IMR-90 (cell line): ENCODE measurements at regions not wholly inside any gene's neighbourhood (a gene's known extent, or its start where the extent isn't known, plus 50 kb on each side); places are given as distances from the start of the nearest gene placed in this dataset.

Experiments used
- ATAC-seq: fragments of 200-7000 bp; cut with Tn5 transposase; 2 replicates; pipeline ENCODE4 v1.9.1; 2020; ENCODE audit warnings: low read depth, mild to moderate bottlenecking, moderate library complexity
- BruUV-seq: library from RNA; stranded (reverse); fragments of 400-500 nt; replicated peaks from 2 replicates; lab custom pipeline; 2021; lab: Mats Ljungman, UMichigan
- CTCF ChIA-PET: fragments of 300-600 bp; formaldehyde crosslinking; extraction: SDS; loops from one replicate; lab custom pipeline; 2021; ENCODE audit warnings: antibody characterized with exemption; lab: Yijun Ruan, JAX
- POLR2A ChIA-PET: fragments of 300-600 bp; sonication (Branson Sonifier 250); formaldehyde crosslinking; loops from one replicate; lab custom pipeline; 2022; ENCODE audit warnings: antibody characterized with exemption; ENCODE audit not compliant: unreplicated experiment; lab: Charles Lee
- DNase-seq: peaks from one replicate; pipeline ENCODE4 v3.0.0; 2013
- H2AFZ ChIP-seq: replicated peaks from 2 replicates; pipeline ENCODE3; 2013; ENCODE audit warnings: low read length, mild to moderate bottlenecking; ENCODE audit not compliant: poor library complexity
- H2AK5ac ChIP-seq: 2 replicates; pipeline ENCODE4 v1.6.1; 2013; ENCODE audit warnings: low read depth, low read length, inconsistent platforms
- H2AK9ac ChIP-seq: replicated peaks from 2 replicates; pipeline ENCODE3; 2013; ENCODE audit warnings: mild to moderate bottlenecking, low read depth, low read length, moderate library complexity; ENCODE audit not compliant: poor library complexity
- H2BK120ac ChIP-seq: 2 replicates; pipeline ENCODE4 v1.6.1; 2013; ENCODE audit warnings: low read depth, low read length, inconsistent platforms
- H2BK15ac ChIP-seq: 3 replicates; pipeline ENCODE4 v1.6.1; 2013; ENCODE audit warnings: low read depth, low read length, inconsistent platforms
- H2BK20ac ChIP-seq: 2 replicates; pipeline ENCODE4 v1.6.1; 2013; ENCODE audit warnings: low read depth, mild to moderate bottlenecking, inconsistent platforms, low read length, moderate library complexity
- H2BK5ac ChIP-seq: 2 replicates; pipeline ENCODE4 v1.6.1; 2013; ENCODE audit warnings: mild to moderate bottlenecking, low read depth, low read length, inconsistent platforms; ENCODE audit not compliant: poor library complexity, severe bottlenecking
- H3K14ac ChIP-seq: replicated peaks from 2 replicates; pipeline ENCODE4 v1.6.1; 2013; ENCODE audit warnings: low read depth, low read length, inconsistent platforms
- H3K18ac ChIP-seq: 2 replicates; pipeline ENCODE4 v1.6.1; 2013; ENCODE audit warnings: low read depth, low read length, control low read depth
- H3K23ac ChIP-seq: 2 replicates; pipeline ENCODE4 v1.6.1; 2013; ENCODE audit warnings: low read depth, low read length, inconsistent platforms
- H3K27ac ChIP-seq: 2 replicates; pipeline ENCODE4 v1.5.1; 2013; ENCODE audit warnings: mild to moderate bottlenecking, control low read depth, low read length; ENCODE audit not compliant: insufficient read depth
- H3K27me3 ChIP-seq: 2 replicates; pipeline ENCODE4 v1.6.1; 2013; ENCODE audit warnings: low read length; ENCODE audit not compliant: control insufficient read depth, insufficient read depth
- H3K36me3 ChIP-seq: 2 replicates; pipeline ENCODE4 v1.6.1; 2013; ENCODE audit warnings: low read length, mixed read lengths; ENCODE audit not compliant: control insufficient read depth, insufficient read depth
- H3K4ac ChIP-seq: 2 replicates; pipeline ENCODE4 v1.6.1; 2013; ENCODE audit warnings: low read depth, low read length, inconsistent platforms
- H3K4me1 ChIP-seq: 2 replicates; pipeline ENCODE4 v1.6.1; 2013; ENCODE audit warnings: low read length, mixed read lengths; ENCODE audit not compliant: control insufficient read depth, insufficient read depth
- H3K4me2 ChIP-seq: 2 replicates; pipeline ENCODE4 v1.6.1; 2013; ENCODE audit warnings: low read depth, mild to moderate bottlenecking, control low read depth, low read length, moderate library complexity
- H3K4me3 ChIP-seq: 2 replicates; pipeline ENCODE4 v1.5.1; 2013; ENCODE audit warnings: low read depth, mild to moderate bottlenecking, control low read depth, low read length, moderate library complexity; ENCODE audit not compliant: insufficient read depth
- H3K56ac ChIP-seq: 2 replicates; pipeline ENCODE4 v1.6.1; 2013; ENCODE audit warnings: low read length, inconsistent platforms; ENCODE audit not compliant: insufficient read depth; ENCODE audit errors: extremely low read depth
- H3K79me1 ChIP-seq, 2 experiments: 2 replicates each; pipeline ENCODE4 v1.6.1; 2013; ENCODE audit warnings: low read length in 2 of 2, inconsistent platforms in 1 of 2, low read depth in 1 of 2
- H3K9ac ChIP-seq: 2 replicates; pipeline ENCODE4 v1.6.1; 2013; ENCODE audit warnings: low read depth, low read length, control low read depth
- H3K9me1 ChIP-seq: 2 replicates; pipeline ENCODE4 v1.6.1; 2013; ENCODE audit warnings: low read length, inconsistent platforms; ENCODE audit not compliant: insufficient read depth
- H3K9me3 ChIP-seq: 2 replicates; pipeline ENCODE4 v1.6.1; 2013; ENCODE audit warnings: low read length; ENCODE audit not compliant: control insufficient read depth, insufficient read depth
- H4K20me1 ChIP-seq: 2 replicates; pipeline ENCODE4 v1.6.1; 2013; ENCODE audit warnings: low read length, inconsistent platforms; ENCODE audit not compliant: insufficient read depth
- H4K5ac ChIP-seq: 2 replicates; pipeline ENCODE4 v1.6.1; 2013; ENCODE audit warnings: mild to moderate bottlenecking, low read depth, low read length, control low read depth
- H4K8ac ChIP-seq, 2 experiments: 2 replicates each; pipeline ENCODE4 v1.6.1; 2013; ENCODE audit warnings: low read depth in 2 of 2, low read length in 2 of 2, control low read depth in 1 of 2, inconsistent platforms in 1 of 2
- H4K91ac ChIP-seq: 2 replicates; pipeline ENCODE4 v1.6.1; 2013; ENCODE audit warnings: low read depth, low read length, inconsistent platforms; ENCODE audit not compliant: insufficient read depth
- CHD1 ChIP-seq: IDR thresholded peaks from 2 replicates; pipeline ENCODE4 v1.6.1; 2012; ENCODE audit warnings: low read depth, low read length, improper control_type of control experiment
- FOS ChIP-seq: fragments of 150-350 bp; IDR thresholded peaks from 2 replicates; pipeline ENCODE4 v1.6.1; 2016; ENCODE audit warnings: low read depth, low read length
- MAFK ChIP-seq: IDR thresholded peaks from 2 replicates; pipeline ENCODE4 v1.6.1; 2012; ENCODE audit warnings: low read depth, low read length, improper control_type of control experiment
- MAZ ChIP-seq: IDR thresholded peaks from 2 replicates; pipeline ENCODE4 v1.6.1; 2012; ENCODE audit warnings: low read depth, mild to moderate bottlenecking, low read length, improper control_type of control experiment, moderate library complexity, borderline replicate concordance
- MXI1 ChIP-seq: IDR thresholded peaks from 2 replicates; pipeline ENCODE4 v1.6.1; 2012; ENCODE audit warnings: low read depth, mild to moderate bottlenecking, low read length, moderate library complexity, borderline replicate concordance
- NFE2L2 ChIP-seq: fragments of 150-350 bp; IDR thresholded peaks from 2 replicates; pipeline ENCODE4 v1.6.1; 2016; ENCODE audit warnings: low read depth, mild to moderate bottlenecking, low read length
- POLR2A ChIP-seq: IDR thresholded peaks from 2 replicates; pipeline ENCODE4 v1.6.1; 2012; ENCODE audit warnings: mild to moderate bottlenecking, low read depth, low read length
- RAD21 ChIP-seq: IDR thresholded peaks from 2 replicates; pipeline ENCODE4 v1.6.1; 2012; ENCODE audit warnings: low read length, improper control_type of control experiment
- RFX5 ChIP-seq: IDR thresholded peaks from 2 replicates; pipeline ENCODE4 v1.8.0; 2012; ENCODE audit warnings: low read depth, mild to moderate bottlenecking, low read length, moderate library complexity
- SMC3 ChIP-seq: fragments of 150-350 bp; IDR thresholded peaks from 2 replicates; pipeline ENCODE4 v1.6.1; 2016; ENCODE audit warnings: low read depth, mild to moderate bottlenecking, antibody characterized with exemption, low read length, moderate library complexity
- WGBS, 2 experiments: methylation state at CpG; one replicate each; pipeline versions ENCODE4 v1.1.5 to v1.1.7; 2013; ENCODE audit warnings: missing lambda C conversion rate in 2 of 2; ENCODE audit not compliant: insufficient read length in 1 of 2; ENCODE audit errors: extremely low coverage in 2 of 2; 5-methylcytosine and 5-hydroxymethylcytosine counted together
- dilution Hi-C: fragments of 300-500 bp; cut with HindIII; formaldehyde crosslinking; loops from one replicate; pipeline ENCODE4 v1.14.3; 2018; ENCODE audit warnings: low sequenced_read_pairs; ENCODE audit not compliant: unreplicated experiment
- in situ Hi-C: fragments of 300-500 bp; cut with MboI; formaldehyde crosslinking; loops from 3 replicates; pipeline ENCODE4 v1.14.3; 2019; ENCODE audit warnings: low sequenced_read_pairs, inconsistent platforms, mixed read lengths
- intact Hi-C: fragments of 100-400 bp; cut with micrococcal nuclease; formaldehyde crosslinking; loops from 2 replicates; pipeline ENCODE4 v1.10.0; 2022
- TF ChIP-seq, protein P1 (sequence below): conservative IDR thresholded peaks from 2 replicates; pipeline ENCODE4 v1.5.1; 2012; ENCODE audit warnings: mild to moderate bottlenecking, low read depth, low read length, improper control_type of control experiment
- TF ChIP-seq, protein P2 (sequence below): fragments of 150-350 bp; IDR thresholded peaks from 2 replicates; pipeline ENCODE4 v1.6.1; 2017; ENCODE audit warnings: mild to moderate bottlenecking, antibody characterized with exemption, low read length, low read depth

DNA sequence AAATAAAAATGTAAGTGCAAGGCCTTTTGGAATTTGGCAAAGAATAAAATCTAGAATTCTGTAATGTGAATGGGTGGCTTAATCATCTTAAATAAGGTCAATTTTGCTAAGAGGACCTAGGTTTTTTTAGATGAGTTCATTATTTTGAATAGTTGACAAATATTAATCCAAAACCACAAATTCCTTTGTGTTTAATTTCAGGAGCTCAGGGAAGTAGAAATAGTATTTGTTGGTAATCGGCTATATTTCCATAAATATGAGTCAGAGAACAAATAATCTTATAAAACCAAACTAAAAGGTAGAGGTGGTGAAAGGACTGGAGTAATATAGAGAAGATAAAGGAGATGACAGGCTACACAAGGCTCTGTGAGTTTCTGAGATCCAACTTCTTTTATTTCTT lies 190.4 kb upstream of the TLL1 start:
- Histone ChIP-seq H3K14ac (no peak overlapping the region), H3K4me2 (no peak overlapping the region), H2BK120ac (no peak overlapping the region), H2AK9ac (no peak overlapping the region), H4K5ac (no peak overlapping the region), H2BK5ac (no peak overlapping the region), H3K4me3 (no peak overlapping the region), H3K9me1 (no peaks in the 10 kb centered on the region), H4K20me1 (no peaks in the 10 kb centered on the region), H3K4me1 (no peaks in the 10 kb centered on the region), H3K9me3 (peaks cover 13% of the 10 kb centered on the region), H4K8ac (no peak overlapping the region), H3K23ac (no peak overlapping the region), H2AK5ac (no peak overlapping the region), H3K27ac (no peak overlapping the region), H2AFZ (no peak overlapping the region), H3K56ac (no peak overlapping the region), H3K36me3 (no peaks in the 10 kb centered on the region), H3K79me1 (no peaks in the 10 kb centered on the region), H4K91ac (no peak overlapping the region), H3K18ac (no peak overlapping the region), H3K27me3 (no peaks in the 10 kb centered on the region), H3K9ac (no peak overlapping the region), H2BK20ac (no peak overlapping the region), H2BK15ac (no peak overlapping the region), H3K4ac (no peak overlapping the region)
- DNase-seq, result no peak
- in situ Hi-C loops (no loop called here), intact Hi-C loops (no loop called here), dilution Hi-C loops (no loop called here)
- no TSS peak for BruUV-seq
- no CpG with 5 or more reads among the region's 1 CpG for WGBS, 2 experiments
- TF ChIP-seq FOS (no peak), MAFK (no peak), NFE2L2 (no peak), CHD1 (no peak), MXI1 (no peak), POLR2A (no peak), RFX5 (no peak), MAZ (no peak), RAD21 (no peak), SMC3 (no peak)
- TF ChIP-seq, protein P1, sequence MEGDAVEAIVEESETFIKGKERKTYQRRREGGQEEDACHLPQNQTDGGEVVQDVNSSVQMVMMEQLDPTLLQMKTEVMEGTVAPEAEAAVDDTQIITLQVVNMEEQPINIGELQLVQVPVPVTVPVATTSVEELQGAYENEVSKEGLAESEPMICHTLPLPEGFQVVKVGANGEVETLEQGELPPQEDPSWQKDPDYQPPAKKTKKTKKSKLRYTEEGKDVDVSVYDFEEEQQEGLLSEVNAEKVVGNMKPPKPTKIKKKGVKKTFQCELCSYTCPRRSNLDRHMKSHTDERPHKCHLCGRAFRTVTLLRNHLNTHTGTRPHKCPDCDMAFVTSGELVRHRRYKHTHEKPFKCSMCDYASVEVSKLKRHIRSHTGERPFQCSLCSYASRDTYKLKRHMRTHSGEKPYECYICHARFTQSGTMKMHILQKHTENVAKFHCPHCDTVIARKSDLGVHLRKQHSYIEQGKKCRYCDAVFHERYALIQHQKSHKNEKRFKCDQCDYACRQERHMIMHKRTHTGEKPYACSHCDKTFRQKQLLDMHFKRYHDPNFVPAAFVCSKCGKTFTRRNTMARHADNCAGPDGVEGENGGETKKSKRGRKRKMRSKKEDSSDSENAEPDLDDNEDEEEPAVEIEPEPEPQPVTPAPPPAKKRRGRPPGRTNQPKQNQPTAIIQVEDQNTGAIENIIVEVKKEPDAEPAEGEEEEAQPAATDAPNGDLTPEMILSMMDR, result no peak
- TF ChIP-seq, protein P2, sequence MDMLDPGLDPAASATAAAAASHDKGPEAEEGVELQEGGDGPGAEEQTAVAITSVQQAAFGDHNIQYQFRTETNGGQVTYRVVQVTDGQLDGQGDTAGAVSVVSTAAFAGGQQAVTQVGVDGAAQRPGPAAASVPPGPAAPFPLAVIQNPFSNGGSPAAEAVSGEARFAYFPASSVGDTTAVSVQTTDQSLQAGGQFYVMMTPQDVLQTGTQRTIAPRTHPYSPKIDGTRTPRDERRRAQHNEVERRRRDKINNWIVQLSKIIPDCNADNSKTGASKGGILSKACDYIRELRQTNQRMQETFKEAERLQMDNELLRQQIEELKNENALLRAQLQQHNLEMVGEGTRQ, result no peak
- ATAC-seq, result no peak
- POLR2A ChIA-PET, result no interaction called here
- CTCF ChIA-PET, result no interaction called here
